ENCODE measurements at regions not wholly inside any gene's neighbourhood (a gene's known extent, or its start where the extent isn't known, plus 50 kb on each side); places are given as distances from the start of the nearest gene placed in this dataset.
"Not testable (repeated sequence)": the region's sequence is repeated elsewhere in the genome, so short reads cannot be mapped to it uniquely, and the experiment has no call there.

DNA sequence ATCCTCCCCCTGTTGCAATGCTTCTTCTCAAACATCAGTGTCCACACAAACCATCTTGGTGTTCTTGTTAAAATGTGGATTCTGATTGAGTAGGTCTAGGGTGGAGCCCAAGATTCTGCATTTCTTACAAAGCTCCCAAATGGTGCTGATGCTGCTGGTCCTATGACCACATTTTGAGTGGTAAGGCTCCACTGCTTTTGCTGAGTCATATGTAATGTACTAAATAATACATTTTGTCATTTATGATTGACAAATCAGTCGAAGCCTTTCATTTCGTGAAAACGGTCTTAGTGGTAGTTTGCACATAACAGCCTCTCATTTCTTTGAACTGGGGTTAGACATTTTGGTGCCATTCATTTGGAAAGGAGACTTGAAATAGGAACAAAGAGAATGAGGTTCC is 286.3 kb upstream of the DPP6 start:
- TF ChIP-seq, protein P1, sequence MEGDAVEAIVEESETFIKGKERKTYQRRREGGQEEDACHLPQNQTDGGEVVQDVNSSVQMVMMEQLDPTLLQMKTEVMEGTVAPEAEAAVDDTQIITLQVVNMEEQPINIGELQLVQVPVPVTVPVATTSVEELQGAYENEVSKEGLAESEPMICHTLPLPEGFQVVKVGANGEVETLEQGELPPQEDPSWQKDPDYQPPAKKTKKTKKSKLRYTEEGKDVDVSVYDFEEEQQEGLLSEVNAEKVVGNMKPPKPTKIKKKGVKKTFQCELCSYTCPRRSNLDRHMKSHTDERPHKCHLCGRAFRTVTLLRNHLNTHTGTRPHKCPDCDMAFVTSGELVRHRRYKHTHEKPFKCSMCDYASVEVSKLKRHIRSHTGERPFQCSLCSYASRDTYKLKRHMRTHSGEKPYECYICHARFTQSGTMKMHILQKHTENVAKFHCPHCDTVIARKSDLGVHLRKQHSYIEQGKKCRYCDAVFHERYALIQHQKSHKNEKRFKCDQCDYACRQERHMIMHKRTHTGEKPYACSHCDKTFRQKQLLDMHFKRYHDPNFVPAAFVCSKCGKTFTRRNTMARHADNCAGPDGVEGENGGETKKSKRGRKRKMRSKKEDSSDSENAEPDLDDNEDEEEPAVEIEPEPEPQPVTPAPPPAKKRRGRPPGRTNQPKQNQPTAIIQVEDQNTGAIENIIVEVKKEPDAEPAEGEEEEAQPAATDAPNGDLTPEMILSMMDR (IDR thresholded peaks at IDR 0.05; ENCODE audit: low read depth, low read length): not testable (repeated sequence)
- TF ChIP-seq EZH2phosphoT487 (IDR thresholded peaks at IDR 0.05; ENCODE audit: low read depth): not testable (repeated sequence)
